ENCODE measurements at regions not wholly inside any gene's neighbourhood (a gene's known extent, or its start where the extent isn't known, plus 50 kb on each side); places are given as distances from the start of the nearest gene placed in this dataset.

- H3K27ac ChIP-seq (ENCODE audit: low read depth, low read length): no peak overlapping the region
- H3K4me1 ChIP-seq (ENCODE audit: control insufficient read depth, insufficient read depth, low read length): no peaks in the 10 kb centered on the region
- DNase-seq (ENCODE audit: low read depth in 4 of 6, low spot score in 6 of 6): peak in 1 of 6 donors; percentile 55
- H3K27me3 ChIP-seq (ENCODE audit: control insufficient read depth, insufficient read depth, low read length): no peaks in the 10 kb centered on the region
- H3K36me3 ChIP-seq (ENCODE audit: control insufficient read depth, insufficient read depth, low read length): no peaks in the 10 kb centered on the region
- H3K9me3 ChIP-seq (ENCODE audit: control insufficient read depth, insufficient read depth, low read length): no peaks in the 10 kb centered on the region
- no peak overlapping the region for H3K4me3 ChIP-seq (ENCODE audit: low read depth, low read length)
- WGBS (ENCODE audit: insufficient coverage): 31% methylated on average over 3 of the region's 5 CpGs
Measured at GRCh38 chr6:91155129-91155785, 568.4 kb upstream of the MAP3K7 start.

- 100% methylated on average over 1 of the region's 5 CpGs for WGBS (ENCODE audit: insufficient coverage)
- Histone ChIP-seq H3K4me1 (ENCODE audit: control insufficient read depth, insufficient read depth, low read length) (no peaks in the 10 kb centered on the region), H3K27me3 (ENCODE audit: control insufficient read depth, insufficient read depth, low read length) (no peaks in the 10 kb centered on the region), H3K36me3 (ENCODE audit: control insufficient read depth, insufficient read depth, low read length) (no peaks in the 10 kb centered on the region), H3K27ac (ENCODE audit: low read depth, low read length) (no peak overlapping the region), H3K9me3 (ENCODE audit: control insufficient read depth, insufficient read depth, low read length) (no peaks in the 10 kb centered on the region), H3K4me3 (ENCODE audit: low read depth, low read length) (no peak overlapping the region)
- DNase-seq (ENCODE audit: low read depth in 4 of 6, low spot score in 6 of 6): no peak
Measured at GRCh38 chr6:91152824-91153223, 566.0 kb upstream of the MAP3K7 start.

GRCh38 chr6:91149956-91150705 lies 563.3 kb upstream of the MAP3K7 start:
- peak in 1 of 6 donors; percentile 81 for DNase-seq (ENCODE audit: low read depth in 4 of 6, low spot score in 6 of 6)
- no peaks in the 10 kb centered on the region for H3K4me1 ChIP-seq (ENCODE audit: control insufficient read depth, insufficient read depth, low read length)
- H3K9me3 ChIP-seq (ENCODE audit: control insufficient read depth, insufficient read depth, low read length): no peaks in the 10 kb centered on the region
- 80% methylated on average over 2 of the region's 2 CpGs for WGBS (ENCODE audit: insufficient coverage)
- H3K27ac ChIP-seq (ENCODE audit: low read depth, low read length): peak overlapping the region; percentile 15
- no peaks in the 10 kb centered on the region for H3K27me3 ChIP-seq (ENCODE audit: control insufficient read depth, insufficient read depth, low read length)
- no peaks in the 10 kb centered on the region for H3K36me3 ChIP-seq (ENCODE audit: control insufficient read depth, insufficient read depth, low read length)
- H3K4me3 ChIP-seq (ENCODE audit: low read depth, low read length): no peak overlapping the region

- no peak for DNase-seq (ENCODE audit: low read depth in 4 of 6, low spot score in 6 of 6)
- no peaks in the 10 kb centered on the region for H3K27me3 ChIP-seq (ENCODE audit: control insufficient read depth, insufficient read depth, low read length)
- H3K27ac ChIP-seq (ENCODE audit: low read depth, low read length): no peak overlapping the region
- no peaks in the 10 kb centered on the region for H3K4me1 ChIP-seq (ENCODE audit: control insufficient read depth, insufficient read depth, low read length)
- no peaks in the 10 kb centered on the region for H3K36me3 ChIP-seq (ENCODE audit: control insufficient read depth, insufficient read depth, low read length)
- no peaks in the 10 kb centered on the region for H3K9me3 ChIP-seq (ENCODE audit: control insufficient read depth, insufficient read depth, low read length)
- WGBS (ENCODE audit: insufficient coverage): 76% methylated on average over 3 of the region's 8 CpGs
- H3K4me3 ChIP-seq (ENCODE audit: low read depth, low read length): no peak overlapping the region
Measured at GRCh38 chr6:91149246-91149955, 562.5 kb upstream of the MAP3K7 start.

GRCh38 chr6:91144126-91144525 lies 557.3 kb upstream of the MAP3K7 start:
- no peaks in the 10 kb centered on the region for H3K36me3 ChIP-seq (ENCODE audit: control insufficient read depth, insufficient read depth, low read length)
- no peak overlapping the region for H3K4me3 ChIP-seq (ENCODE audit: low read depth, low read length)
- peak in 1 of 6 donors; percentile 74 for DNase-seq (ENCODE audit: low read depth in 4 of 6, low spot score in 6 of 6)
- no peaks in the 10 kb centered on the region for H3K27me3 ChIP-seq (ENCODE audit: control insufficient read depth, insufficient read depth, low read length)
- WGBS (ENCODE audit: insufficient coverage): 17% methylated on average over 1 of the region's 3 CpGs
- no peaks in the 10 kb centered on the region for H3K4me1 ChIP-seq (ENCODE audit: control insufficient read depth, insufficient read depth, low read length)
- H3K27ac ChIP-seq (ENCODE audit: low read depth, low read length): no peak overlapping the region
- no peaks in the 10 kb centered on the region for H3K9me3 ChIP-seq (ENCODE audit: control insufficient read depth, insufficient read depth, low read length)

- no peaks in the 10 kb centered on the region for H3K36me3 ChIP-seq (ENCODE audit: control insufficient read depth, insufficient read depth, low read length)
- H3K27ac ChIP-seq (ENCODE audit: low read depth, low read length): no peak overlapping the region
- WGBS (ENCODE audit: insufficient coverage): no CpG with 5 or more reads among the region's 3 CpGs
- H3K27me3 ChIP-seq (ENCODE audit: control insufficient read depth, insufficient read depth, low read length): no peaks in the 10 kb centered on the region
- H3K9me3 ChIP-seq (ENCODE audit: control insufficient read depth, insufficient read depth, low read length): no peaks in the 10 kb centered on the region
- H3K4me3 ChIP-seq (ENCODE audit: low read depth, low read length): no peak overlapping the region
- no peaks in the 10 kb centered on the region for H3K4me1 ChIP-seq (ENCODE audit: control insufficient read depth, insufficient read depth, low read length)
- no peak for DNase-seq (ENCODE audit: low read depth in 4 of 6, low spot score in 6 of 6)
Measured at GRCh38 chr6:91142154-91142553, 555.3 kb upstream of the MAP3K7 start.

GRCh38 chr6:91141346-91141745 lies 554.5 kb upstream of the MAP3K7 start:
- H3K27ac ChIP-seq (ENCODE audit: low read depth, low read length): no peak overlapping the region
- H3K9me3 ChIP-seq (ENCODE audit: control insufficient read depth, insufficient read depth, low read length): no peaks in the 10 kb centered on the region
- no peak for DNase-seq (ENCODE audit: low read depth in 4 of 6, low spot score in 6 of 6)
- WGBS (ENCODE audit: insufficient coverage): no CpG with 5 or more reads among the region's 3 CpGs
- H3K4me1 ChIP-seq (ENCODE audit: control insufficient read depth, insufficient read depth, low read length): no peaks in the 10 kb centered on the region
- H3K27me3 ChIP-seq (ENCODE audit: control insufficient read depth, insufficient read depth, low read length): no peaks in the 10 kb centered on the region
- no peak overlapping the region for H3K4me3 ChIP-seq (ENCODE audit: low read depth, low read length)
- no peaks in the 10 kb centered on the region for H3K36me3 ChIP-seq (ENCODE audit: control insufficient read depth, insufficient read depth, low read length)

- DNase-seq (ENCODE audit: low read depth in 4 of 6, low spot score in 6 of 6): no peak
- 60% methylated on average over 1 of the region's 2 CpGs for WGBS (ENCODE audit: insufficient coverage)
- Histone ChIP-seq H3K4me1 (ENCODE audit: control insufficient read depth, insufficient read depth, low read length) (no peaks in the 10 kb centered on the region), H3K27ac (ENCODE audit: low read depth, low read length) (no peak overlapping the region), H3K36me3 (ENCODE audit: control insufficient read depth, insufficient read depth, low read length) (no peaks in the 10 kb centered on the region), H3K4me3 (ENCODE audit: low read depth, low read length) (no peak overlapping the region), H3K27me3 (ENCODE audit: control insufficient read depth, insufficient read depth, low read length) (no peaks in the 10 kb centered on the region), H3K9me3 (ENCODE audit: control insufficient read depth, insufficient read depth, low read length) (no peaks in the 10 kb centered on the region)
Measured at GRCh38 chr6:91140449-91140848, 553.6 kb upstream of the MAP3K7 start.

- no peak for DNase-seq (ENCODE audit: low read depth in 4 of 6, low spot score in 6 of 6)
- WGBS (ENCODE audit: insufficient coverage): no CpG with 5 or more reads among the region's 2 CpGs
- no peaks in the 10 kb centered on the region for H3K9me3 ChIP-seq (ENCODE audit: control insufficient read depth, insufficient read depth, low read length)
- H3K4me3 ChIP-seq (ENCODE audit: low read depth, low read length): no peak overlapping the region
- H3K27me3 ChIP-seq (ENCODE audit: control insufficient read depth, insufficient read depth, low read length): no peaks in the 10 kb centered on the region
- H3K36me3 ChIP-seq (ENCODE audit: control insufficient read depth, insufficient read depth, low read length): no peaks in the 10 kb centered on the region
- no peak overlapping the region for H3K27ac ChIP-seq (ENCODE audit: low read depth, low read length)
- H3K4me1 ChIP-seq (ENCODE audit: control insufficient read depth, insufficient read depth, low read length): no peaks in the 10 kb centered on the region
Measured at GRCh38 chr6:91137286-91137685, 550.4 kb upstream of the MAP3K7 start.
